ENCODE measurements at regions not wholly inside any gene's neighbourhood (a gene's known extent, or its start where the extent isn't known, plus 50 kb on each side); places are given as distances from the start of the nearest gene placed in this dataset.

DNA sequence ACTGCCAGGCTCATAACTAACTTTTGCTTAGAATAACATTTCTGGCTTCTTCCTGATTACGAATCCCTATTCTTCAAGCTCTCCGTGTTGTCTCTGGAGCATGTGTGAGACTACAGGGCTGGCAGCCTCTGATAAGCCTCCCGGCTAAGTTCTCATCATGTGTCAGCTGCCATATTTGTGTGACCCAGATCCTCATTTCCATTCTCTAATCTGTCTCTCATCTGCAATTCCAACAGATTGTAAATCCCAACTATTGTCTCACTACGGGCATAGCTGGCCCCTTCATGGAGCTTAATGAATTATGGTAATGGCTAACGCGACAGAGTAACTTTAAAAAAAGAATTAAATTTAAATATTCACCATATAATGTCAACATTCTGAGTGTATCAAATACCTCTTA lies 165.4 kb downstream of the CMPK2 start:
- TF ChIP-seq, protein P1, sequence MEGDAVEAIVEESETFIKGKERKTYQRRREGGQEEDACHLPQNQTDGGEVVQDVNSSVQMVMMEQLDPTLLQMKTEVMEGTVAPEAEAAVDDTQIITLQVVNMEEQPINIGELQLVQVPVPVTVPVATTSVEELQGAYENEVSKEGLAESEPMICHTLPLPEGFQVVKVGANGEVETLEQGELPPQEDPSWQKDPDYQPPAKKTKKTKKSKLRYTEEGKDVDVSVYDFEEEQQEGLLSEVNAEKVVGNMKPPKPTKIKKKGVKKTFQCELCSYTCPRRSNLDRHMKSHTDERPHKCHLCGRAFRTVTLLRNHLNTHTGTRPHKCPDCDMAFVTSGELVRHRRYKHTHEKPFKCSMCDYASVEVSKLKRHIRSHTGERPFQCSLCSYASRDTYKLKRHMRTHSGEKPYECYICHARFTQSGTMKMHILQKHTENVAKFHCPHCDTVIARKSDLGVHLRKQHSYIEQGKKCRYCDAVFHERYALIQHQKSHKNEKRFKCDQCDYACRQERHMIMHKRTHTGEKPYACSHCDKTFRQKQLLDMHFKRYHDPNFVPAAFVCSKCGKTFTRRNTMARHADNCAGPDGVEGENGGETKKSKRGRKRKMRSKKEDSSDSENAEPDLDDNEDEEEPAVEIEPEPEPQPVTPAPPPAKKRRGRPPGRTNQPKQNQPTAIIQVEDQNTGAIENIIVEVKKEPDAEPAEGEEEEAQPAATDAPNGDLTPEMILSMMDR (IDR thresholded peaks at IDR 0.05) = no peak
- no peak for TF ChIP-seq POLR2A (IDR thresholded peaks at IDR 0.05)

All from esophagus squamous epithelium (tissue), 4 donors.